Breast epithelium (tissue), 3 donors: ENCODE measurements at regions not wholly inside any gene's neighbourhood (a gene's known extent, or its start where the extent isn't known, plus 50 kb on each side); places are given as distances from the start of the nearest gene placed in this dataset.
"Not testable (repeated sequence)": the region's sequence is repeated elsewhere in the genome, so short reads cannot be mapped to it uniquely, and the experiment has no call there.

Source experiments
- POLR2A ChIP-seq: fragments of 450-650 bp; IDR thresholded peaks from one replicate; pipeline ENCODE4 v1.6.1; 2016; ENCODE audit warnings: antibody characterized with exemption, mild to moderate bottlenecking, moderate library complexity
- TF ChIP-seq, protein P1 (sequence below), 3 donors: fragments of 450-650 bp; IDR thresholded peaks; one replicate each; pipeline ENCODE4 v1.5.1; 2016 to 2017; ENCODE audit warnings: antibody characterized with exemption in 3 of 3, mild to moderate bottlenecking in 3 of 3, moderate library complexity in 3 of 3

DNA sequence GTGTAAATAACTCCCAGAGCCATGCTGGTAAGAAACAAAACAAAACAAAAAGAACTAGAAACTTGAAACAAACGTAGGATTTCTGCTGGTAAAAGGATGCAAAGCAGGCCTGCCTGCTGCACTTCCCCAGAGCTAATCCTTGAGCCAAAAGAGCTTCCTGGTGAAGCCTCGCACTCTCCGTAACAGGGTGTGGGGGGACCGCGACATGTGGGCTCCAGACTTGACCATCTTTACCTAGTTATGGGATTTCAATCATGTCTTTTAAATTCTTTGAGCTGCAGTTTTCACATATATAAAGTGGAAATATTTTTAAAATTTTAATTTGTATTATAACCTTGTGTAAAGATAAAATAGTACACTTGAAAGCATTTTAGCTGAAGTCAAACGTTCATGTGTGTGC lies 92.5 kb downstream of the POTEG start:
- TF ChIP-seq, protein P1, sequence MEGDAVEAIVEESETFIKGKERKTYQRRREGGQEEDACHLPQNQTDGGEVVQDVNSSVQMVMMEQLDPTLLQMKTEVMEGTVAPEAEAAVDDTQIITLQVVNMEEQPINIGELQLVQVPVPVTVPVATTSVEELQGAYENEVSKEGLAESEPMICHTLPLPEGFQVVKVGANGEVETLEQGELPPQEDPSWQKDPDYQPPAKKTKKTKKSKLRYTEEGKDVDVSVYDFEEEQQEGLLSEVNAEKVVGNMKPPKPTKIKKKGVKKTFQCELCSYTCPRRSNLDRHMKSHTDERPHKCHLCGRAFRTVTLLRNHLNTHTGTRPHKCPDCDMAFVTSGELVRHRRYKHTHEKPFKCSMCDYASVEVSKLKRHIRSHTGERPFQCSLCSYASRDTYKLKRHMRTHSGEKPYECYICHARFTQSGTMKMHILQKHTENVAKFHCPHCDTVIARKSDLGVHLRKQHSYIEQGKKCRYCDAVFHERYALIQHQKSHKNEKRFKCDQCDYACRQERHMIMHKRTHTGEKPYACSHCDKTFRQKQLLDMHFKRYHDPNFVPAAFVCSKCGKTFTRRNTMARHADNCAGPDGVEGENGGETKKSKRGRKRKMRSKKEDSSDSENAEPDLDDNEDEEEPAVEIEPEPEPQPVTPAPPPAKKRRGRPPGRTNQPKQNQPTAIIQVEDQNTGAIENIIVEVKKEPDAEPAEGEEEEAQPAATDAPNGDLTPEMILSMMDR (IDR thresholded peaks at IDR 0.05) = not testable (repeated sequence)
- not testable (repeated sequence) for TF ChIP-seq POLR2A
